ENCODE measurements at regions not wholly inside any gene's neighbourhood (a gene's known extent, or its start where the extent isn't known, plus 50 kb on each side); places are given as distances from the start of the nearest gene placed in this dataset.

- no peak for TF ChIP-seq CTCF (IDR thresholded peaks at IDR 0.05; ENCODE audit: unreplicated experiment in 3 of 3)
- Mint-ChIP-seq H3K27ac (peak overlapping the region; percentile 1 to 81 (median 52)), H3K4me3 (no peak overlapping the region), H3K4me1 (peaks cover 29% of the 10 kb centered on the region), H3K27me3 (ENCODE audit: low read depth) (peaks cover 11% of the 10 kb centered on the region), H3K9me3 (no peaks in the 10 kb centered on the region), H3K36me3 (ENCODE audit: low read depth) (no peaks in the 10 kb centered on the region)
Measured at GRCh38 chr10:117462424-117462792, 80.1 kb upstream of the EMX2 start.

- H3K9me3 Mint-ChIP-seq: no peaks in the 10 kb centered on the region
- H3K27ac Mint-ChIP-seq: peak overlapping the region; percentile 1 to 81 (median 52)
- H3K36me3 Mint-ChIP-seq (ENCODE audit: low read depth): no peaks in the 10 kb centered on the region
- H3K4me3 Mint-ChIP-seq: no peak overlapping the region
- H3K27me3 Mint-ChIP-seq (ENCODE audit: low read depth): peaks cover 11% of the 10 kb centered on the region
- peaks cover 29% of the 10 kb centered on the region for H3K4me1 Mint-ChIP-seq
- no peak for TF ChIP-seq CTCF (IDR thresholded peaks at IDR 0.05; ENCODE audit: unreplicated experiment in 3 of 3)
Measured at GRCh38 chr10:117461766-117462423, 80.7 kb upstream of the EMX2 start.

- no peaks in the 10 kb centered on the region for H3K9me3 Mint-ChIP-seq
- H3K27ac Mint-ChIP-seq: peak overlapping the region in 2 of 3 experiments; percentile 52 to 81
- peaks cover 9% of the 10 kb centered on the region for H3K27me3 Mint-ChIP-seq (ENCODE audit: low read depth)
- H3K36me3 Mint-ChIP-seq (ENCODE audit: low read depth): no peaks in the 10 kb centered on the region
- TF ChIP-seq CTCF (IDR thresholded peaks at IDR 0.05; ENCODE audit: unreplicated experiment in 3 of 3): no peak
- no peak overlapping the region for H3K4me3 Mint-ChIP-seq
- H3K4me1 Mint-ChIP-seq: peaks cover 29% of the 10 kb centered on the region
Measured at GRCh38 chr10:117460846-117461765, 81.4 kb upstream of the EMX2 start.

DNA sequence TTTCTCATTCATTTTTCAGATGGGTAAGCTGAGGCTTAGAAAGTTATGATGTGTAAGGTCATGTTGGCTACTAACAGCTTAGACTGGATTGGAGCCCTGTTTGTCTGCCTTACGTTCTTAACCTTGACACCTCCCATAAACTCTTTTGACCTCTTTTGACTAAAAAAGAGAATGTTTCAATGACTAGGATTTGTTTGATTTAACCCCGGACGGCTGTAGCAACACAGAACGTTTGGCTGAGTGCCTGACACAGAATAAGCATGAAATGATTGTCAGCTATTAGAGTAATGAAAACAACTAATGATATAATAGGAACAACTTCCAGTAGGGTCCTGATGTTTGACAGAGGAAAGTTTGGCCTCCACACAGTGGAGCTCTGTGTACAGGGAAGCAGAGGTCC, 83.3 kb upstream of the PDZD8 start:
- Mint-ChIP-seq H3K36me3 (ENCODE audit: low read depth) (no peaks in the 10 kb centered on the region), H3K27me3 (ENCODE audit: low read depth) (peaks cover 7% of the 10 kb centered on the region), H3K4me3 (no peak overlapping the region), H3K27ac (peak overlapping the region in 1 of 3 experiments; percentile 29), H3K4me1 (peaks cover 29% of the 10 kb centered on the region), H3K9me3 (peaks cover 2% of the 10 kb centered on the region)
- TF ChIP-seq CTCF (IDR thresholded peaks at IDR 0.05; ENCODE audit: unreplicated experiment in 3 of 3): no peak

GRCh38 chr10:117457932-117458331, 82.7 kb upstream of the PDZD8 start:
- H3K27me3 Mint-ChIP-seq (ENCODE audit: low read depth): peaks cover 11% of the 10 kb centered on the region
- TF ChIP-seq CTCF (IDR thresholded peaks at IDR 0.05; ENCODE audit: unreplicated experiment in 3 of 3): no peak
- H3K4me1 Mint-ChIP-seq: peaks cover 29% of the 10 kb centered on the region
- H3K9me3 Mint-ChIP-seq: peaks cover 7% of the 10 kb centered on the region
- H3K36me3 Mint-ChIP-seq (ENCODE audit: low read depth): no peaks in the 10 kb centered on the region
- no peak overlapping the region for H3K27ac Mint-ChIP-seq
- no peak overlapping the region for H3K4me3 Mint-ChIP-seq

Data from nephron (organoid).